ENCODE measurements at regions not wholly inside any gene's neighbourhood (a gene's known extent, or its start where the extent isn't known, plus 50 kb on each side); places are given as distances from the start of the nearest gene placed in this dataset.

DNA sequence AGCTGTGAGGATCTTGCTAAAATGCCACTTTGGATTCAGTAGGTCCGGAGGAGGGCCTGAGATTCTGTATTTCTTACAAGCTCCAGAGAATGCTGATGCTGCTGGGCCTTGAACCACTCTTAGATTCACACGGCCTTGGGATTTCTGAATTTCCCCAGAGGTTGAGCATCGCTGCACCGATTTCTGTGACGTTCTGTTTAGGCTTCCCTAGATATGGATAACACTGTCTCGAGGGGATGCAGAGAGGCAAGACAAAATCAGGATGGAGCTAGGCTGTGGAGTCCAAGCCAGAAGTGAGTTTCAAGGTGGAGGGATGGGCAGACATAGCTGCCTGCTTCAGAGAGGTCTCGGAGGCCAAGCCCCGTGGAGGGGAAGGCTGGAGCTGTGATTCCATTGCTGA, 415.9 kb upstream of the PROX1 start:
- no peak overlapping the region for H3K4me3 ChIP-seq (ENCODE audit: low read depth, low read length)
- DNase-seq (ENCODE audit: low read depth, low spot score), result no peak
- TF ChIP-seq, protein P1, sequence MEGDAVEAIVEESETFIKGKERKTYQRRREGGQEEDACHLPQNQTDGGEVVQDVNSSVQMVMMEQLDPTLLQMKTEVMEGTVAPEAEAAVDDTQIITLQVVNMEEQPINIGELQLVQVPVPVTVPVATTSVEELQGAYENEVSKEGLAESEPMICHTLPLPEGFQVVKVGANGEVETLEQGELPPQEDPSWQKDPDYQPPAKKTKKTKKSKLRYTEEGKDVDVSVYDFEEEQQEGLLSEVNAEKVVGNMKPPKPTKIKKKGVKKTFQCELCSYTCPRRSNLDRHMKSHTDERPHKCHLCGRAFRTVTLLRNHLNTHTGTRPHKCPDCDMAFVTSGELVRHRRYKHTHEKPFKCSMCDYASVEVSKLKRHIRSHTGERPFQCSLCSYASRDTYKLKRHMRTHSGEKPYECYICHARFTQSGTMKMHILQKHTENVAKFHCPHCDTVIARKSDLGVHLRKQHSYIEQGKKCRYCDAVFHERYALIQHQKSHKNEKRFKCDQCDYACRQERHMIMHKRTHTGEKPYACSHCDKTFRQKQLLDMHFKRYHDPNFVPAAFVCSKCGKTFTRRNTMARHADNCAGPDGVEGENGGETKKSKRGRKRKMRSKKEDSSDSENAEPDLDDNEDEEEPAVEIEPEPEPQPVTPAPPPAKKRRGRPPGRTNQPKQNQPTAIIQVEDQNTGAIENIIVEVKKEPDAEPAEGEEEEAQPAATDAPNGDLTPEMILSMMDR (IDR thresholded peaks at IDR 0.05; ENCODE audit: low read depth, low read length), result no peak
- in situ Hi-C loops (cut with HindIII; ENCODE audit: low sequenced_read_pairs), result no loop called here

DNA sequence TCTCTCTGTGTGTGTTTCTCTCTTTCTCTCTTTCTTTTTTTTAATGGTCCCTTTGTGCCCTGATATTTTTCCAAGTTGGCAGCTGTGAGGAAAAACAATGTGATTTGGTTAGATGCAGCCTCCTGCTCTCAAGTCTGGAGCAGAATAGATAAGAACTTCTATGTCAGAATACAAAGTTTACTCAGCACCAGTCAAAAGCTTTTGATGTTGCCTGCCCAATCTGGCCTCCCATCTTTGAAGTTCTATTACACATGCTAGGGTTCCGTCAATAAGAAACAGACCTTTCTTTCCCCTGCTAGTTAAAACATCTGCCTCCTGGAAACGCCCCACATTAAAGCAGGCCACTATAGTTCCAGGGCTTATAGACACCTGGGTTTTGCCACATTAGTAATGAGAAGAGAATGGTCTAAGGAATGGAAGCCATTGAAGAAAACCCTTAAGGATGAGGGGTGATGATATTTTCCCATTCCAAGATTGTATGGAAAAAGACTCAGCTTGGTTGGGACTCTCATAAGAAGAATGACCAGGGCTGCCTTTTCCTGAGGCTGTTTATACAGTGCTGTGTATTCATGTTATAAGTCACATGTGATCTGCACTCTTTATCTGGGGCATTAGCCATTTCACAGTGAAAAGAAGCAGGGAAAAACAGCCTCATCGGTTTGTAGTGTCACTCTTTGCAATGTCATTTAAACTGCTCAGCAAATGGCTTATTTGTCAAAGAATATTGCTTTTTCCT, 414.7 kb upstream of the PROX1 start:
- in situ Hi-C loops (cut with HindIII; ENCODE audit: low sequenced_read_pairs), result no loop called here
- no peak for DNase-seq (ENCODE audit: low read depth, low spot score)
- TF ChIP-seq, protein P1 (IDR thresholded peaks at IDR 0.05; ENCODE audit: low read depth, low read length), result no peak
- H3K4me3 ChIP-seq (ENCODE audit: low read depth, low read length), result no peak overlapping the region

DNA sequence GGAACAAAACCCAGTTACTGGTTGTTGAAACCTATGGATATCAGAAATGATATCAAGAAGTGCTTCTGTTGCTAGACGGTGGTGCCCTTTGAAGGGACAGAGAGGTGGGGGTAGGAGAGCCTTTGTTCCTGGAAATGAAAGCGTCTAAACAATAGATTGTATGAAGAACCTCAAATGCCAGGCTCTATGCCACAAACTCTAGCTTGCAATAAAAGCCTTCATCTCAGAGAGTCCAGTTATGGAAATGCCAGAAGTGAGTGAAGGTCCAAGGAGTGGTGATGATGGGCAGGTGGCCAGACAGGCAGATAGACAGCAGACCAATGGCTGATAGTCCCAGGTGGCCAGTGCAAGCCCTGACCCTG, 414.1 kb upstream of the PROX1 start:
- no peak for DNase-seq (ENCODE audit: low read depth, low spot score)
- in situ Hi-C loops (cut with HindIII; ENCODE audit: low sequenced_read_pairs), result no loop called here

DNA sequence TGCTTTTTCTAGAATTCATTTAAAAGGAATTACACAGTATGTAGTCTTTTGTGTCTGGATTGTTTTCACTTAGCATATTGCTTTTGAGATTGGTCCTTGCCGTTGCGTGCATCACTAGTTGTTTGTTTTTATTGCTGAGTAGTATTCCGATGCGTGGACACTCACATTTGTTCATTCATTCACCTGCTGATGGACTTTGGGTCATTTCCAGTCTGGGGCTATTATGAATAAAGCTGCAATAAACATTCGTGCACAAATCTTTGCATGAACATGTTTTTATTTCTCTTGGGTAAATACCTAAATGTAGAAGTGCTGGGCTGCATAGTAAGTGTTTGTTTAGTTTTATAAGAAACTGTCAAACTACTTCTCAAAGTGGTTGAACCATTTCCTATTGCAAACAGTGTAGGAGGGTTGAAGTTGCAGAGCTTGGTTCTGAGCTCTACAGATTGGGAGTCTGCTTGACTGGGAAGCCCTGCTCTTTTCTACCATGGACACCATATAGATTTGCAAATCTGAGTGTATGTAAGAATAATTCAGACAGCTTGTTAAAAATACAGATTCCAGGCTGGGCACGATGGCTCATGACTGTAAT, 404.7 kb upstream of the PROX1 start:
- H3K4me3 ChIP-seq (ENCODE audit: low read depth, low read length), result no peak overlapping the region
- in situ Hi-C loops (cut with HindIII; ENCODE audit: low sequenced_read_pairs), result no loop called here
- TF ChIP-seq, protein P1 (IDR thresholded peaks at IDR 0.05; ENCODE audit: low read depth, low read length), result no peak
- DNase-seq (ENCODE audit: low read depth, low spot score), result no peak

More for the DNA sequence above, 414.1 kb upstream of the PROX1 start:
- H3K4me3 ChIP-seq (ENCODE audit: low read depth, low read length), result no peak overlapping the region
- TF ChIP-seq, protein P1 (IDR thresholded peaks at IDR 0.05; ENCODE audit: low read depth, low read length), result no peak

DNA sequence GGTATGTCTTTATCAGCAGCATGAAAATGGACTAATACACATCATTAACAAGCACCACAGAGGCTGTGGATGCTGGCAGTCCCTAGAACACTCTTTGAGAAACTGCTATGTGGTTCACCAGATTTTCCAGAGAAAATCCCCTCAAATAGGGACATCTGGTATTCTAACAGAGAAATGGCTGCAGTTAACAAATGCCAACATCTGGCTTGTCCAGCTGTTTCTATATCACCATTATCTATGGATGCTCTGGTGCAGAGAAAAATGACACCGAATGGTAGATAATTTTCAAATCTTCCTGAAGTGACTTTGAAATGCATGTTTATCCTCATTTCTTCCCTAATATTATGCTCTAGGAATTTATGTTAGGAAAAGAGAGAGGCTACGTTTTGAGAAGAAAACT, 403.5 kb upstream of the PROX1 start:
- H3K4me3 ChIP-seq (ENCODE audit: low read depth, low read length), result no peak overlapping the region
- in situ Hi-C loops (cut with HindIII; ENCODE audit: low sequenced_read_pairs), result no loop called here
- DNase-seq (ENCODE audit: low read depth, low spot score), result no peak
- TF ChIP-seq, protein P1 (IDR thresholded peaks at IDR 0.05; ENCODE audit: low read depth, low read length), result no peak

DNA sequence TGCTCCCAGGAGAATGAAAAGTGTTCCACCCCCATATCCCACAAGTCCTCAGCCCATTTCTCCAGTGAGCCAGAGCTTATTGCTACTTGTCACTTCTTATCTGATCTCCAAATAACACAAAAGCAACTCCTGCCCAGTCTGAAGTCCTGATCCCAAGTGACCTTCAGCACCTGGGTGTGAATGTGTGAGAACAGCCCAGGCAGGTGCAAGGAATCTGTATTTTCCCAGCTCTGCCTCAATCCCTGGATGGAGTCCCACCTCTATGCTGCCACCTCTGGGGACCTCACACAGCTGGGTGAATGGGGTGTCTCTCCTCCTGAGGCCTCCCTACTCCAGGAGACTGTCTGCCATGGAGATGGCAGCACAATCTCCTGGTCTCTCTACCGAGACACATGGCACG, 402.4 kb upstream of the PROX1 start:
- TF ChIP-seq, protein P1 (IDR thresholded peaks at IDR 0.05; ENCODE audit: low read depth, low read length), result no peak
- in situ Hi-C loops (cut with HindIII; ENCODE audit: low sequenced_read_pairs), result no loop called here
- DNase-seq (ENCODE audit: low read depth, low spot score), result no peak
- H3K4me3 ChIP-seq (ENCODE audit: low read depth, low read length), result no peak overlapping the region
